ENCODE measurements at regions not wholly inside any gene's neighbourhood (a gene's known extent, or its start where the extent isn't known, plus 50 kb on each side); places are given as distances from the start of the nearest gene placed in this dataset.

- FAIRE-seq (no peak), DNase-seq (ENCODE audit: low spot score) (no peak)
Observed at GRCh38 chr11:95692526-95693260, 96.9 kb downstream of the FAM76B start.

GRCh38 chr11:95690100-95690499 lies 99.5 kb downstream of the FAM76B start:
- FAIRE-seq, result no peak
- DNase-seq (ENCODE audit: low spot score), result no peak

- no peak for FAIRE-seq
- DNase-seq (ENCODE audit: low spot score), result no peak
Observed at GRCh38 chr11:95688501-95689222, 100.9 kb downstream of the FAM76B start.

- no peak for FAIRE-seq
- no peak for DNase-seq (ENCODE audit: low spot score)
Observed at GRCh38 chr11:95688015-95688414, 101.6 kb downstream of the FAM76B start.

GRCh38 chr11:95686265-95686664 lies 103.3 kb downstream of the FAM76B start:
- no peak for DNase-seq (ENCODE audit: low spot score)
- no peak for FAIRE-seq

GRCh38 chr11:95684701-95685100 lies 104.9 kb downstream of the FAM76B start:
- DNase-seq (ENCODE audit: low spot score) (no peak), FAIRE-seq (no peak)

- FAIRE-seq, result no peak
Observed at GRCh38 chr11:95684170-95684569, 105.4 kb downstream of the FAM76B start.

GRCh38 chr11:95682552-95682951 lies 107.0 kb downstream of the FAM76B start:
- DNase-seq (ENCODE audit: low spot score), result no peak
- no peak for FAIRE-seq

More at GRCh38 chr11:95684170-95684569, 105.4 kb downstream of the FAM76B start:
- no peak for DNase-seq (ENCODE audit: low spot score)

GRCh38 chr11:95680169-95680929 lies 109.2 kb downstream of the FAM76B start:
- no peak for DNase-seq (ENCODE audit: low spot score)

GRCh38 chr11:95678988-95679387 lies 110.6 kb downstream of the FAM76B start:
- no peak for FAIRE-seq
- DNase-seq (ENCODE audit: low spot score), result no peak

More at GRCh38 chr11:95680169-95680929, 109.2 kb downstream of the FAM76B start:
- no peak for FAIRE-seq

GRCh38 chr11:95676308-95676707 lies 113.3 kb downstream of the FAM76B start:
- DNase-seq (ENCODE audit: low spot score), result no peak
- no peak for FAIRE-seq

- no peak for DNase-seq (ENCODE audit: low spot score)
- no peak for FAIRE-seq
Observed at GRCh38 chr11:95675585-95675984, 114.0 kb downstream of the FAM76B start.

GRCh38 chr11:95674657-95675358 lies 114.8 kb downstream of the FAM76B start:
- FAIRE-seq (no peak), DNase-seq (ENCODE audit: low spot score) (no peak)

- FAIRE-seq, result no peak
- DNase-seq (ENCODE audit: low spot score), result no peak
Observed at GRCh38 chr11:95671768-95672167, 117.8 kb downstream of the FAM76B start.

- FAIRE-seq, result no peak
- no peak for DNase-seq (ENCODE audit: low spot score)
Observed at GRCh38 chr11:95668131-95668530, 121.5 kb downstream of the FAM76B start.

- no peak for FAIRE-seq
- DNase-seq (ENCODE audit: low spot score), result no peak
Observed at GRCh38 chr11:95661162-95661561, 128.4 kb downstream of the FAM76B start.

- DNase-seq (ENCODE audit: low spot score), result no peak
- FAIRE-seq, result no peak
Observed at GRCh38 chr11:95660038-95660437, 129.5 kb downstream of the FAM76B start.

- no peak for FAIRE-seq
- DNase-seq (ENCODE audit: low spot score), result no peak
Observed at GRCh38 chr11:95659088-95659487, 130.5 kb downstream of the FAM76B start.

- no peak for DNase-seq (ENCODE audit: low spot score)
- no peak for FAIRE-seq
Observed at GRCh38 chr11:95655536-95655935, 134.0 kb downstream of the FAM76B start.

GRCh38 chr11:95653680-95654079 lies 135.9 kb downstream of the FAM76B start:
- DNase-seq (ENCODE audit: low spot score), result no peak
- no peak for FAIRE-seq

- DNase-seq (ENCODE audit: low spot score), result no peak
- FAIRE-seq, result no peak
Observed at GRCh38 chr11:95653099-95653498, 136.5 kb downstream of the FAM76B start.
